Fibroblast of lung (primary cell): ENCODE measurements at regions not wholly inside any gene's neighbourhood (a gene's known extent, or its start where the extent isn't known, plus 50 kb on each side); places are given as distances from the start of the nearest gene placed in this dataset.

ENCODE experiments used
- EZH2 ChIP-seq: IDR thresholded peaks from 2 replicates; pipeline ENCODE4 v1.5.1; 2012; ENCODE audit warnings: low read length, control low read depth, mild to moderate bottlenecking; ENCODE audit errors: missing control alignments
- TF ChIP-seq, protein P1 (sequence below), 2 donors: IDR thresholded peaks in 1 of 2; conservative IDR thresholded peaks in 1 of 2; 1 replicate in 1 of 2; 2 replicates in 1 of 2; pipeline ENCODE4 v1.5.1; 2011 to 2012; ENCODE audit warnings: low read length in 2 of 2, control low read depth in 1 of 2, inconsistent platforms in 1 of 2, low read depth in 1 of 2, mild to moderate bottlenecking in 1 of 2

- TF ChIP-seq, protein P1, sequence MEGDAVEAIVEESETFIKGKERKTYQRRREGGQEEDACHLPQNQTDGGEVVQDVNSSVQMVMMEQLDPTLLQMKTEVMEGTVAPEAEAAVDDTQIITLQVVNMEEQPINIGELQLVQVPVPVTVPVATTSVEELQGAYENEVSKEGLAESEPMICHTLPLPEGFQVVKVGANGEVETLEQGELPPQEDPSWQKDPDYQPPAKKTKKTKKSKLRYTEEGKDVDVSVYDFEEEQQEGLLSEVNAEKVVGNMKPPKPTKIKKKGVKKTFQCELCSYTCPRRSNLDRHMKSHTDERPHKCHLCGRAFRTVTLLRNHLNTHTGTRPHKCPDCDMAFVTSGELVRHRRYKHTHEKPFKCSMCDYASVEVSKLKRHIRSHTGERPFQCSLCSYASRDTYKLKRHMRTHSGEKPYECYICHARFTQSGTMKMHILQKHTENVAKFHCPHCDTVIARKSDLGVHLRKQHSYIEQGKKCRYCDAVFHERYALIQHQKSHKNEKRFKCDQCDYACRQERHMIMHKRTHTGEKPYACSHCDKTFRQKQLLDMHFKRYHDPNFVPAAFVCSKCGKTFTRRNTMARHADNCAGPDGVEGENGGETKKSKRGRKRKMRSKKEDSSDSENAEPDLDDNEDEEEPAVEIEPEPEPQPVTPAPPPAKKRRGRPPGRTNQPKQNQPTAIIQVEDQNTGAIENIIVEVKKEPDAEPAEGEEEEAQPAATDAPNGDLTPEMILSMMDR (conservative IDR thresholded peaks at IDR 0.05 in 1 of 2, IDR thresholded peaks at IDR 0.05 in 1 of 2; ENCODE audit: low read depth in 1 of 2, low read length in 2 of 2), result no peak
- TF ChIP-seq EZH2, result no peak
Measured at GRCh38 chr13:112132619-112133018, 65.7 kb downstream of the SOX1 start.
